ENCODE measurements at regions not wholly inside any gene's neighbourhood (a gene's known extent, or its start where the extent isn't known, plus 50 kb on each side); places are given as distances from the start of the nearest gene placed in this dataset.

- TF ChIP-seq, protein P1, sequence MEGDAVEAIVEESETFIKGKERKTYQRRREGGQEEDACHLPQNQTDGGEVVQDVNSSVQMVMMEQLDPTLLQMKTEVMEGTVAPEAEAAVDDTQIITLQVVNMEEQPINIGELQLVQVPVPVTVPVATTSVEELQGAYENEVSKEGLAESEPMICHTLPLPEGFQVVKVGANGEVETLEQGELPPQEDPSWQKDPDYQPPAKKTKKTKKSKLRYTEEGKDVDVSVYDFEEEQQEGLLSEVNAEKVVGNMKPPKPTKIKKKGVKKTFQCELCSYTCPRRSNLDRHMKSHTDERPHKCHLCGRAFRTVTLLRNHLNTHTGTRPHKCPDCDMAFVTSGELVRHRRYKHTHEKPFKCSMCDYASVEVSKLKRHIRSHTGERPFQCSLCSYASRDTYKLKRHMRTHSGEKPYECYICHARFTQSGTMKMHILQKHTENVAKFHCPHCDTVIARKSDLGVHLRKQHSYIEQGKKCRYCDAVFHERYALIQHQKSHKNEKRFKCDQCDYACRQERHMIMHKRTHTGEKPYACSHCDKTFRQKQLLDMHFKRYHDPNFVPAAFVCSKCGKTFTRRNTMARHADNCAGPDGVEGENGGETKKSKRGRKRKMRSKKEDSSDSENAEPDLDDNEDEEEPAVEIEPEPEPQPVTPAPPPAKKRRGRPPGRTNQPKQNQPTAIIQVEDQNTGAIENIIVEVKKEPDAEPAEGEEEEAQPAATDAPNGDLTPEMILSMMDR (IDR thresholded peaks at IDR 0.05): no peak
- TF ChIP-seq POLR2A (IDR thresholded peaks at IDR 0.05): no peak
Measured at GRCh38 chr2:121955426-121955825, 200.0 kb downstream of the TSN start.

All from gastroesophageal sphincter (tissue), 3 donors.